Urinary bladder (tissue), 3 donors: ENCODE measurements at regions not wholly inside any gene's neighbourhood (a gene's known extent, or its start where the extent isn't known, plus 50 kb on each side); places are given as distances from the start of the nearest gene placed in this dataset.

Experiments used
- DNase-seq: peaks from one replicate; pipeline ENCODE4 v3.0.0-alpha.2; 2015; ENCODE audit errors: extremely low spot score
- H3K27ac ChIP-seq: one replicate; pipeline ENCODE4 v1.5.1; 2013; ENCODE audit warnings: low read depth, mild to moderate bottlenecking, moderate library complexity
- H3K36me3 ChIP-seq: one replicate; pipeline ENCODE4 v1.6.1; 2013; ENCODE audit warnings: mild to moderate bottlenecking, moderate library complexity; ENCODE audit not compliant: insufficient read depth
- H3K4me1 ChIP-seq: one replicate; pipeline ENCODE4 v1.6.1; 2013; ENCODE audit warnings: mild to moderate bottlenecking, moderate library complexity; ENCODE audit not compliant: insufficient read depth
- H3K4me3 ChIP-seq: one replicate; pipeline ENCODE4 v1.5.1; 2013; ENCODE audit warnings: low read depth, low read length
- WGBS: extraction: QIAGEN DNeasy Blood & Tissue Kit; methylation state at CpG from one replicate; pipeline ENCODE4 v1.1.7; 2013; 5-methylcytosine and 5-hydroxymethylcytosine counted together
- donor health status: healthy with polysubstance abuse.
- donor health status: healthy.

- no peak for DNase-seq
- 66% methylated on average over 17 of the region's 17 CpGs for WGBS
- no peak overlapping the region for H3K4me3 ChIP-seq
- no peak overlapping the region for H3K27ac ChIP-seq
- no peaks in the 10 kb centered on the region for H3K36me3 ChIP-seq
- H3K4me1 ChIP-seq, result no peaks in the 10 kb centered on the region
Observed at GRCh38 chr5:2183154-2184025, 300.7 kb upstream of the IRX4 start.

- no peaks in the 10 kb centered on the region for H3K36me3 ChIP-seq
- H3K4me1 ChIP-seq, result no peaks in the 10 kb centered on the region
- no peak overlapping the region for H3K27ac ChIP-seq
- 92% methylated on average over 5 of the region's 5 CpGs for WGBS
- no peak for DNase-seq
- no peak overlapping the region for H3K4me3 ChIP-seq
Observed at GRCh38 chr5:2182020-2182419, 299.3 kb upstream of the IRX4 start.

GRCh38 chr5:2181557-2181956 is 298.8 kb upstream of the IRX4 start:
- WGBS, result 89% methylated on average over 17 of the region's 17 CpGs
- Histone ChIP-seq H3K27ac (no peak overlapping the region), H3K36me3 (no peaks in the 10 kb centered on the region), H3K4me1 (no peaks in the 10 kb centered on the region), H3K4me3 (no peak overlapping the region)
- DNase-seq, result no peak

DNA sequence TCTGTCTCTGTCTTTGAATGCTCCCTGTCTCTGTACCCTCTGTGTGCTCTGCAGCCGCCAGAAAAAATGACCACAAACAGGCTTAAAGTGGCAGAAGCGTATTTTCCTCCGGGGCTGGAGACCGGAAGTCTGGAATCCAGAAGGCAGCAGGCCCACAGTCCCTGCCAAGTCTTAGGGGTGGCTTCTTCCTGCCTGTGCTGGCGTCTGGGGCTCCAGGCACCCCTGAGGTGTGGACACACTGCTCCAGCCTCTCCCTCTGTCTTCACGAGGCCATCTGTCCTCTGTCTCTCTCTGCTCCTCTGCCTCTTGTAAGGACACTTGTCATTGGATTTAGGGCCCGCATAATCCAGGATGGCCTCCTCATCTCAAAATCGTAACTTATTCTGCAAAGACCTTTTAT is 298.4 kb upstream of the IRX4 start:
- Histone ChIP-seq H3K36me3 (no peaks in the 10 kb centered on the region), H3K4me1 (no peaks in the 10 kb centered on the region)
- 37% methylated on average over 8 of the region's 8 CpGs for WGBS

DNA sequence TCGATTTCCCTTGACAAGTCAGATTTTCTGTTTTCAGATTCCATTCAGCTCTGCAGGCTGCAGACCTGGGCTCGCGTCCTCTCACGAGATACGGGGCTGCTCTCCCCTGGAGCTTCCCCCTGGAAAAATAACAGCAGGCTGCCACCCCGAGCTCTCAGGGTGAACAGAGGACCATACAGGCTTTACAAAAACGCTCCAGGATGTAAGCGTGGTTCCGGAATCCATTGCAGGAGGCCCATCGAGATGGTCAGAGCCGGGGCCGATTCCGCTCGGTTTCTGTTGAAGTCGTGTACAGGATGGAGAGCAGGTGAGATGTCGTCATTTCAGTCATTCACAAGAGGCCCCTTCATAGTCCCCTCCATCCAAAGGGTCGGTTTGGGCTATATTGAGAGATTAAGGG is 297.7 kb upstream of the IRX4 start:
- no peak for DNase-seq
- 86% methylated on average over 17 of the region's 17 CpGs for WGBS
- Histone ChIP-seq H3K36me3 (no peaks in the 10 kb centered on the region), H3K4me1 (no peaks in the 10 kb centered on the region), H3K27ac (no peak overlapping the region), H3K4me3 (no peak overlapping the region)

More for the DNA sequence above, 298.4 kb upstream of the IRX4 start:
- no peak for DNase-seq
- Histone ChIP-seq H3K27ac (no peak overlapping the region), H3K4me3 (no peak overlapping the region)

GRCh38 chr5:2179861-2180260 is 297.1 kb upstream of the IRX4 start:
- 49% methylated on average over 23 of the region's 23 CpGs for WGBS

GRCh38 chr5:2178528-2178927 is 295.8 kb upstream of the IRX4 start:
- DNase-seq, result no peak
- Histone ChIP-seq H3K36me3 (no peaks in the 10 kb centered on the region), H3K27ac (no peak overlapping the region), H3K4me1 (no peaks in the 10 kb centered on the region), H3K4me3 (no peak overlapping the region)
- 90% methylated on average over 12 of the region's 12 CpGs for WGBS

More at GRCh38 chr5:2179861-2180260, 297.1 kb upstream of the IRX4 start:
- Histone ChIP-seq H3K4me3 (no peak overlapping the region), H3K27ac (no peak overlapping the region), H3K36me3 (no peaks in the 10 kb centered on the region), H3K4me1 (no peaks in the 10 kb centered on the region)
- no peak for DNase-seq

- DNase-seq, result no peak
- WGBS, result 85% methylated on average over 12 of the region's 12 CpGs
- no peaks in the 10 kb centered on the region for H3K4me1 ChIP-seq
Observed at GRCh38 chr5:2178071-2178477, 295.3 kb upstream of the IRX4 start.

DNA sequence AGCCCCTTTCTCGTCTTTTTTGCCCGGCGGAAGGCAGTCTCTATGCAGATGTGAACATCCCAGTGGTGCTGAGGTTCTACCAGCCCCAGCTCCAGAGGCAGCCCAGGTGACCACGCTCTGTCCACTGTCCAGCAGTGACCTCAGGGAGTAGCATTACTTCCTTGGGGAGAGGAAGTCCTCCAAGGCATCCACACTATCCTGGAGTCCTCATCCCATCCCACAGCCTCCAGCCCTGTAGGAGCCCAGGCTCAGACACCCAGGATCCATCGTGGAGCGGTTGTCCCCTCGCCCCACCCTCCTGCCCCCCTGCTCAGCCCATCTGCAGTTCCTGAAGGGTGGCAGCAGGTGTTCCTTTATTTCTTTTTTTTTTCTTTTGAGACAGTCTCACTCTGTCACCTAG is 294.5 kb upstream of the IRX4 start:
- DNase-seq, result no peak
- no peak overlapping the region for H3K27ac ChIP-seq
- WGBS, result 88% methylated on average over 7 of the region's 7 CpGs
- H3K4me1 ChIP-seq, result no peaks in the 10 kb centered on the region
- no peaks in the 10 kb centered on the region for H3K36me3 ChIP-seq
- no peak overlapping the region for H3K4me3 ChIP-seq

More at GRCh38 chr5:2178071-2178477, 295.3 kb upstream of the IRX4 start:
- Histone ChIP-seq H3K36me3 (no peaks in the 10 kb centered on the region), H3K27ac (no peak overlapping the region), H3K4me3 (no peak overlapping the region)

GRCh38 chr5:2176581-2176980 is 293.9 kb upstream of the IRX4 start:
- Histone ChIP-seq H3K4me3 (no peak overlapping the region), H3K4me1 (no peaks in the 10 kb centered on the region), H3K27ac (no peak overlapping the region), H3K36me3 (no peaks in the 10 kb centered on the region)
- 49% methylated on average over 1 of the region's 1 CpG for WGBS
- DNase-seq, result no peak

DNA sequence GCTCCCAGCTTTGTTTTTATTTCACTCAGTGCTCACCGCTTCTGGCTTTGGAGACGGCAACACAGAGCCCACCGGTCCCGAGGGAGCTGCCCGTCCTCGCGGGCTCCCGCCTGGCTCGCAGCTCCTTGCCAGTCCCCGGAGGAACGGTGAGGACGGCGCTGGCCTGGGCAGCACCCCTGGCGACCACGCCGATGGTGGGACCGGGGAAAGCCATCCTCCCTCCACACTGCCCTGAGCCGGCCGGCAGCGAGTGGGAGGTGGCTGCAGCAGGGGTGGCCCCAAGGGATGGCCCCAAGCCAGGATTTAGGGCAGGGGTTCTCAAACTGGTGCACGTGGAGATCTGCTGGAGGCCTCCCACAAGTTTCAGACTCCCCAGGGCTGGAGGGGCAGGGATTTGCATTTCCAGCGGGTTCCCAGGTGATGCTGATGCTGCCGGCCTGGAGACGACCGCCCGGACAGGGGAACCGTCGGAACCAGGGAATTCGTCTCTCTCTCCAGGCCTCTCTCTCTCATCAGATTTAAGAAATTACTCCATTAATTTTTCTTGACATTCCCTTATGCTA is 293.2 kb upstream of the IRX4 start:
- Histone ChIP-seq H3K27ac (no peak overlapping the region), H3K36me3 (no peaks in the 10 kb centered on the region), H3K4me1 (no peaks in the 10 kb centered on the region), H3K4me3 (no peak overlapping the region)
- DNase-seq, result no peak
- WGBS, result 82% methylated on average over 29 of the region's 29 CpGs

GRCh38 chr5:2175041-2175440 is 292.3 kb upstream of the IRX4 start:
- Histone ChIP-seq H3K27ac (no peak overlapping the region), H3K4me3 (no peak overlapping the region), H3K4me1 (no peaks in the 10 kb centered on the region), H3K36me3 (no peaks in the 10 kb centered on the region)
- 89% methylated on average over 14 of the region's 14 CpGs for WGBS
- DNase-seq, result no peak

DNA sequence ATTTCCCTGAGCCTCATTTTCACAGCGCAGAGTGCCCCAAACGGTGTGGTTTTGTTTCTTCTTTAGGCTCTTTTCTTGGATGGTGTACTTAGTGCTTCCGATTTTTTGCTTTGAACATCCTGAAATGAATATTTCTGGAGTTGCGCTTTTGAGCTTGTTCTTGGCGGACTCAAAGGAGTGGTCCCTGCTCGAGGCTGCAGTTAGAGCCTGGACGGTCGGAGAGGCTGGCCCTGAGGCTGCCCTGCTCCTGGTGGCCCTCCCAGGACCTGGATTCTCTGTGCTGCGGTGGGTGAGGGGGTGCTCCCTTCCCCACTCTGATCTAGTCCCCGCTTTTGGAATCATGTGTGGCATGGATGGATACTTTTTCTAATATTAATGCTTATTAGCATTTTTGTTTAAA is 291.8 kb upstream of the IRX4 start:
- Histone ChIP-seq H3K4me1 (no peaks in the 10 kb centered on the region), H3K36me3 (no peaks in the 10 kb centered on the region), H3K27ac (no peak overlapping the region), H3K4me3 (no peak overlapping the region)
- DNase-seq, result no peak
- 82% methylated on average over 10 of the region's 10 CpGs for WGBS

GRCh38 chr5:2173151-2173834 is 290.6 kb upstream of the IRX4 start:
- no peak for DNase-seq
- H3K27ac ChIP-seq, result no peak overlapping the region
- H3K36me3 ChIP-seq, result no peaks in the 10 kb centered on the region
- no peaks in the 10 kb centered on the region for H3K4me1 ChIP-seq
- no peak overlapping the region for H3K4me3 ChIP-seq
- 18% methylated on average over 11 of the region's 11 CpGs for WGBS
